WTC11 (cell line): ENCODE measurements at regions not wholly inside any gene's neighbourhood (a gene's known extent, or its start where the extent isn't known, plus 50 kb on each side); places are given as distances from the start of the nearest gene placed in this dataset.

ENCODE experiments used
- ATAC-seq: fragments of 200-7000 bp; cut with Tn5 transposase; 2 replicates; pipeline ENCODE4 v1.10.0; 2021; ENCODE audit warnings: mild to moderate bottlenecking, moderate library complexity
- CTCF ChIA-PET: fragments of 300-600 bp; sonication (Branson Sonifier 250); formaldehyde crosslinking; loops from one replicate; lab custom pipeline; 2021; ENCODE audit warnings: antibody characterized with exemption; lab: Charles Lee
- POLR2A ChIA-PET: fragments of 350-600 bp; sonication (Branson Sonifier 250); formaldehyde crosslinking; loops from one replicate; lab custom pipeline; 2021; ENCODE audit warnings: antibody characterized with exemption; lab: Charles Lee
- DNase-seq: peaks from one replicate; pipeline ENCODE4 v3.0.0; 2021; ENCODE audit warnings: low spot score
- H3K27ac Mint-ChIP-seq: 2 replicates; pipeline ENCODE4 v1.8.0; 2021; ENCODE audit warnings: mixed read lengths
- H3K27me3 Mint-ChIP-seq: 2 replicates; pipeline ENCODE4 v1.8.0; 2021; ENCODE audit warnings: low read depth, mild to moderate bottlenecking, moderate library complexity, mixed read lengths
- H3K36me3 Mint-ChIP-seq: 2 replicates; pipeline ENCODE4 v1.8.0; 2021; ENCODE audit warnings: mixed read lengths
- H3K4me1 Mint-ChIP-seq: 2 replicates; pipeline ENCODE4 v1.8.0; 2022; ENCODE audit warnings: mixed read lengths
- H3K4me3 Mint-ChIP-seq: 2 replicates; pipeline ENCODE4 v1.8.0; 2021; ENCODE audit warnings: mild to moderate bottlenecking, moderate library complexity, mixed read lengths
- H3K9me3 Mint-ChIP-seq: 2 replicates; pipeline ENCODE4 v1.8.0; 2021; ENCODE audit warnings: mixed read lengths
- CREB1 ChIP-seq: sonication (generic); formaldehyde crosslinking; IDR thresholded peaks from 2 replicates; pipeline ENCODE4 v1.8.0; 2023; ENCODE audit warnings: mild to moderate bottlenecking, missing genetic modification reagents
- CREM ChIP-seq: sonication (generic); formaldehyde crosslinking; IDR thresholded peaks from 2 replicates; pipeline ENCODE4 v1.8.1; 2022; ENCODE audit warnings: mild to moderate bottlenecking, missing genetic modification reagents, moderate library complexity
- GTF2I ChIP-seq: fragments of 250-450 bp; sonication (Bioruptor Pico); conservative IDR thresholded peaks from 2 replicates; pipeline ENCODE4 v1.4.0; 2021; ENCODE audit warnings: mild to moderate bottlenecking
- HMGA2 ChIP-seq: fragments of 250-450 bp; sonication (Bioruptor Pico); IDR thresholded peaks from 2 replicates; pipeline ENCODE4 v1.4.0; 2021; ENCODE audit warnings: mild to moderate bottlenecking, moderate library complexity
- MLX ChIP-seq: sonication (generic); formaldehyde crosslinking; IDR thresholded peaks from 2 replicates; pipeline ENCODE4 v1.8.1; 2023; ENCODE audit warnings: mild to moderate bottlenecking, missing genetic modification reagents, moderate library complexity
- NFATC4 ChIP-seq: fragments of 250-450 bp; sonication (Bioruptor Pico); IDR thresholded peaks from 2 replicates; pipeline ENCODE4 v1.9.0; 2021; ENCODE audit warnings: mild to moderate bottlenecking
- NFYB ChIP-seq: sonication (generic); formaldehyde crosslinking; conservative IDR thresholded peaks from 2 replicates; pipeline ENCODE4 v1.8.0; 2022; ENCODE audit warnings: low read depth, missing genetic modification reagents
- NR3C1 ChIP-seq: sonication (generic); formaldehyde crosslinking; conservative IDR thresholded peaks from 2 replicates; pipeline ENCODE4 v1.8.1; 2023; ENCODE audit warnings: low read depth, mild to moderate bottlenecking, missing genetic modification reagents
- RELA ChIP-seq: sonication (generic); formaldehyde crosslinking; IDR thresholded peaks from 2 replicates; pipeline ENCODE4 v1.8.1; 2022; ENCODE audit warnings: missing genetic modification reagents, mild to moderate bottlenecking, borderline replicate concordance
- SMAD3 ChIP-seq: sonication (generic); formaldehyde crosslinking; IDR thresholded peaks from 2 replicates; pipeline ENCODE4 v1.8.0; 2022; ENCODE audit warnings: missing genetic modification reagents, mild to moderate bottlenecking, borderline replicate concordance
- SMAD4 ChIP-seq: sonication (generic); formaldehyde crosslinking; IDR thresholded peaks from 2 replicates; pipeline ENCODE4 v1.8.0; 2022; ENCODE audit warnings: mild to moderate bottlenecking, missing genetic modification reagents
- SOX15 ChIP-seq: fragments of 250-450 bp; sonication (Bioruptor Pico); IDR thresholded peaks from 2 replicates; pipeline ENCODE4 v1.9.0; 2021; ENCODE audit warnings: mild to moderate bottlenecking
- TP53 ChIP-seq: sonication (generic); formaldehyde crosslinking; IDR thresholded peaks from 2 replicates; pipeline ENCODE4 v1.8.1; 2023; ENCODE audit warnings: mild to moderate bottlenecking, missing genetic modification reagents
- USF2 ChIP-seq: sonication (generic); formaldehyde crosslinking; IDR thresholded peaks from 2 replicates; pipeline ENCODE4 v1.8.1; 2023; ENCODE audit warnings: mild to moderate bottlenecking, missing genetic modification reagents, moderate library complexity
- ZBTB21 ChIP-seq: sonication (generic); formaldehyde crosslinking; IDR thresholded peaks from 2 replicates; pipeline ENCODE4 v1.8.1; 2023; ENCODE audit warnings: mild to moderate bottlenecking, missing genetic modification reagents, borderline replicate concordance
- ZNF232 ChIP-seq: sonication (generic); formaldehyde crosslinking; IDR thresholded peaks from 2 replicates; pipeline ENCODE4 v1.8.0; 2022; ENCODE audit warnings: mild to moderate bottlenecking, missing genetic modification reagents
- ZNF317 ChIP-seq: sonication (generic); formaldehyde crosslinking; IDR thresholded peaks from 2 replicates; pipeline ENCODE4 v1.8.1; 2023; ENCODE audit warnings: low read depth, mild to moderate bottlenecking, moderate library complexity, missing genetic modification reagents, borderline replicate concordance
- ZNF396 ChIP-seq: fragments of 250-450 bp; sonication (Bioruptor Pico); IDR thresholded peaks from 2 replicates; pipeline ENCODE4 v1.8.0; 2021; ENCODE audit warnings: mild to moderate bottlenecking, moderate library complexity, borderline replicate concordance
- TF ChIP-seq, protein P1 (sequence below): sonication (generic); formaldehyde crosslinking; IDR thresholded peaks from 2 replicates; pipeline ENCODE4 v1.8.0; 2022; ENCODE audit warnings: mild to moderate bottlenecking, missing genetic modification reagents
- TF ChIP-seq, protein P2 (sequence below): sonication (generic); formaldehyde crosslinking; IDR thresholded peaks from 2 replicates; pipeline ENCODE4 v1.8.1; 2023; ENCODE audit warnings: mild to moderate bottlenecking, missing genetic modification reagents
- TF ChIP-seq, protein P3 (sequence below): fragments of 250-450 bp; sonication (Bioruptor Pico); IDR thresholded peaks from 2 replicates; pipeline ENCODE4 v1.9.0; 2021; ENCODE audit warnings: mild to moderate bottlenecking
- TF ChIP-seq, protein P4 (sequence below): sonication (generic); formaldehyde crosslinking; IDR thresholded peaks from 2 replicates; pipeline ENCODE4 v1.8.1; 2022; ENCODE audit warnings: mild to moderate bottlenecking, moderate library complexity, missing genetic modification reagents
- TF ChIP-seq, protein P5 (sequence below): fragments of 250-450 bp; sonication (Bioruptor Pico); IDR thresholded peaks from 2 replicates; pipeline ENCODE4 v1.8.0; 2021; ENCODE audit warnings: mild to moderate bottlenecking
- TF ChIP-seq, protein P6 (sequence below): fragments of 200-600 bp; IDR thresholded peaks from 2 replicates; pipeline ENCODE4 v1.8.0; 2022; ENCODE audit warnings: antibody characterized with exemption

DNA sequence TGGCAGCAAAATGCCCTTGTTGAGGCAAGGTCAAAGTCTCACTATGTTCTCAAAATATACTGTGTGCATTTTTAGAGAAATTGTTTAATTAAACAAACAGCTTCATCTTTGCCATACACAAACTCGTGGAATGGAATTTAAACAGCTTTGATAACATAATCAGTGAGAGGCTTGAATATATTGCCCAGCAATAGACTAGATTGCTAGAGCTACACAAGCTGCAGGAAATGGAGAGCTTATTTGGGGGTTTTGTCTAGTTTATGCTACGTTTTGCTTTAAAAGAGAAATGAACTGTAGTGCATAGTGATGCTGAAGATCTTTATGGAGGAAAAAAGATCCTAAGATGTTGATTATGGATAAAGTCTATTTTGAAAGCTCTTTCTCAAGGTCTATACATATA, 166.8 kb upstream of the HMCN1 start:
- H3K36me3 Mint-ChIP-seq, result no peaks in the 10 kb centered on the region
- POLR2A ChIA-PET, result no interaction called here
- ATAC-seq, result no peak
- no peak overlapping the region for H3K4me3 Mint-ChIP-seq
- TF ChIP-seq, protein P1, sequence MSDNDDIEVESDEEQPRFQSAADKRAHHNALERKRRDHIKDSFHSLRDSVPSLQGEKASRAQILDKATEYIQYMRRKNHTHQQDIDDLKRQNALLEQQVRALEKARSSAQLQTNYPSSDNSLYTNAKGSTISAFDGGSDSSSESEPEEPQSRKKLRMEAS (CRISPR knock-in tag), result no peak
- TF ChIP-seq RELA (CRISPR knock-in tag) (no peak), CREM (CRISPR knock-in tag) (no peak), MLX (CRISPR knock-in tag) (no peak), HMGA2 (CRISPR knock-in tag) (no peak), GTF2I (CRISPR knock-in tag) (no peak), NFYB (no peak)
- TF ChIP-seq, all 79 proteins: peak for 0
- Mint-ChIP-seq H3K27me3 (no peaks in the 10 kb centered on the region), H3K9me3 (no peaks in the 10 kb centered on the region; the same call in 1 of the 2 replicates), H3K27ac (no peak overlapping the region), H3K4me1 (no peaks in the 10 kb centered on the region)
- CTCF ChIA-PET, result interaction anchor here (0.8 to 1.1 kb wide), 2 partner anchors 28 to 29 kb away, joined by 3 read pairs; no protein-coding TSS in a partner anchor
- DNase-seq, result no peak

DNA sequence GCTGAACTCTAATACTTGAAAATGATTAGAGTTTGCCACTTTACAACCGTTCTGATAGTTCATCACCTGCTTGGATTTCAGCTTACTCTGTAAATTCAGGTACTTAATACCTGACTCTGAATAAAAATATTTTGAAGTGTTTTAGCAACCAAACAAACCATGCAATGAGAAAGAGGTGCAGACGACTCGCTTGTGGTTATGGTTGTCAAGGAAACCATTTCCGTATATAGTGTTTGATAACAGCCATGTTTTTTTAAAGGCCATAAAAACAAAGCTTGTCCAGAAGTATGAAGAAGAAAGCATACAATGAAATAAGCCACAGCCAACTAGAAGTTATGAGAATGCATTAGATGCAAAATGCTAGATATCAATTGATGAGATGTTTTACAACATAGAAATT, 167.2 kb upstream of the HMCN1 start:
- ATAC-seq, result no peak
- Mint-ChIP-seq H3K36me3 (no peaks in the 10 kb centered on the region), H3K27ac (no peak overlapping the region), H3K9me3 (no peaks in the 10 kb centered on the region; the same call in 1 of the 2 replicates), H3K27me3 (no peaks in the 10 kb centered on the region), H3K4me3 (no peak overlapping the region)
- CTCF ChIA-PET, result interaction anchor here (1.1 kb wide), 1 partner anchor 29 kb away, joined by 3 read pairs; no protein-coding TSS in a partner anchor
- POLR2A ChIA-PET, result no interaction called here
- TF ChIP-seq, protein P2, sequence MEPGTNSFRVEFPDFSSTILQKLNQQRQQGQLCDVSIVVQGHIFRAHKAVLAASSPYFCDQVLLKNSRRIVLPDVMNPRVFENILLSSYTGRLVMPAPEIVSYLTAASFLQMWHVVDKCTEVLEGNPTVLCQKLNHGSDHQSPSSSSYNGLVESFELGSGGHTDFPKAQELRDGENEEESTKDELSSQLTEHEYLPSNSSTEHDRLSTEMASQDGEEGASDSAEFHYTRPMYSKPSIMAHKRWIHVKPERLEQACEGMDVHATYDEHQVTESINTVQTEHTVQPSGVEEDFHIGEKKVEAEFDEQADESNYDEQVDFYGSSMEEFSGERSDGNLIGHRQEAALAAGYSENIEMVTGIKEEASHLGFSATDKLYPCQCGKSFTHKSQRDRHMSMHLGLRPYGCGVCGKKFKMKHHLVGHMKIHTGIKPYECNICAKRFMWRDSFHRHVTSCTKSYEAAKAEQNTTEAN (CRISPR knock-in tag), result no peak
- TF ChIP-seq, all 79 proteins: peak for 0
- H3K4me1 Mint-ChIP-seq, result no peaks in the 10 kb centered on the region
- DNase-seq, result no peak

DNA sequence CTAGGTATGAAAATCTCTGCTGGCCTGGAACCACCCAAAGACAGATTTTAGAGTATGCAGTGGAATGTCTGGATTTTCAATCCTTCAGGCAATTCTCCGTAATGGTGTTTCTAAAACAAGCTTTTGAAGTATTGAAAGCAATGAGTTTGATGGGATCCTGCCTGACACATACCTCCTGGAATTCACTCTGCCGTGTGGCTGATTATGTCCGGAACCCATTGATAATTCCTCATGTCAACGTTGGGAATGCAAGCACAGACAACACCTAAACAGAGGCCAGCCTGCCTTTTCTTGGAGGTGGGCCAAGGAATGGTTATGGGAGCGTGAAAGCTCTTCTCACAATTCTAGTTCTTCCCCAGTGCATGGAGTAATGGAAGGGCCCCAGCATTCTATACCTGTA, 168.9 kb upstream of the HMCN1 start:
- no peak for DNase-seq
- ChIA-PET CTCF (no interaction called here), POLR2A (no interaction called here)
- no peaks in the 10 kb centered on the region for H3K4me1 Mint-ChIP-seq
- no peak overlapping the region for H3K4me3 Mint-ChIP-seq
- H3K9me3 Mint-ChIP-seq, result no peaks in the 10 kb centered on the region
- H3K27ac Mint-ChIP-seq, result no peak overlapping the region
- ATAC-seq, result no peak
- no peaks in the 10 kb centered on the region for H3K36me3 Mint-ChIP-seq
- H3K27me3 Mint-ChIP-seq, result no peaks in the 10 kb centered on the region
- TF ChIP-seq, protein P3, sequence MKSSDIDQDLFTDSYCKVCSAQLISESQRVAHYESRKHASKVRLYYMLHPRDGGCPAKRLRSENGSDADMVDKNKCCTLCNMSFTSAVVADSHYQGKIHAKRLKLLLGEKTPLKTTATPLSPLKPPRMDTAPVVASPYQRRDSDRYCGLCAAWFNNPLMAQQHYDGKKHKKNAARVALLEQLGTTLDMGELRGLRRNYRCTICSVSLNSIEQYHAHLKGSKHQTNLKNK, result no peak
- TF ChIP-seq SMAD4 (CRISPR knock-in tag), result no peak
- TF ChIP-seq, protein P1 (CRISPR knock-in tag), result no peak
- no peak for TF ChIP-seq TP53 (CRISPR knock-in tag)
- no peak for TF ChIP-seq ZNF317 (CRISPR knock-in tag)
- no peak for TF ChIP-seq SMAD3 (CRISPR knock-in tag)
- no peak for TF ChIP-seq NFATC4 (CRISPR knock-in tag)
- TF ChIP-seq ZBTB21 (CRISPR knock-in tag), result no peak
- TF ChIP-seq, protein P4, sequence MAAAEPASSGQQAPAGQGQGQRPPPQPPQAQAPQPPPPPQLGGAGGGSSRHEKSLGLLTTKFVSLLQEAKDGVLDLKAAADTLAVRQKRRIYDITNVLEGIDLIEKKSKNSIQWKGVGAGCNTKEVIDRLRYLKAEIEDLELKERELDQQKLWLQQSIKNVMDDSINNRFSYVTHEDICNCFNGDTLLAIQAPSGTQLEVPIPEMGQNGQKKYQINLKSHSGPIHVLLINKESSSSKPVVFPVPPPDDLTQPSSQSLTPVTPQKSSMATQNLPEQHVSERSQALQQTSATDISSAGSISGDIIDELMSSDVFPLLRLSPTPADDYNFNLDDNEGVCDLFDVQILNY, result no peak
- TF ChIP-seq USF2 (CRISPR knock-in tag), result no peak
- TF ChIP-seq ZNF232 (CRISPR knock-in tag), result no peak
- TF ChIP-seq, protein P5, sequence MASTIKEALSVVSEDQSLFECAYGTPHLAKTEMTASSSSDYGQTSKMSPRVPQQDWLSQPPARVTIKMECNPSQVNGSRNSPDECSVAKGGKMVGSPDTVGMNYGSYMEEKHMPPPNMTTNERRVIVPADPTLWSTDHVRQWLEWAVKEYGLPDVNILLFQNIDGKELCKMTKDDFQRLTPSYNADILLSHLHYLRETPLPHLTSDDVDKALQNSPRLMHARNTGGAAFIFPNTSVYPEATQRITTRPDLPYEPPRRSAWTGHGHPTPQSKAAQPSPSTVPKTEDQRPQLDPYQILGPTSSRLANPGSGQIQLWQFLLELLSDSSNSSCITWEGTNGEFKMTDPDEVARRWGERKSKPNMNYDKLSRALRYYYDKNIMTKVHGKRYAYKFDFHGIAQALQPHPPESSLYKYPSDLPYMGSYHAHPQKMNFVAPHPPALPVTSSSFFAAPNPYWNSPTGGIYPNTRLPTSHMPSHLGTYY (CRISPR knock-in tag), result no peak
- no peak for TF ChIP-seq ZNF396 (CRISPR knock-in tag)
- no peak for TF ChIP-seq SOX15 (CRISPR knock-in tag)
- no peak for TF ChIP-seq CREB1 (CRISPR knock-in tag)
- no peak for TF ChIP-seq GTF2I (CRISPR knock-in tag)
- no peak for TF ChIP-seq NR3C1 (CRISPR knock-in tag)
- TF ChIP-seq, protein P6, sequence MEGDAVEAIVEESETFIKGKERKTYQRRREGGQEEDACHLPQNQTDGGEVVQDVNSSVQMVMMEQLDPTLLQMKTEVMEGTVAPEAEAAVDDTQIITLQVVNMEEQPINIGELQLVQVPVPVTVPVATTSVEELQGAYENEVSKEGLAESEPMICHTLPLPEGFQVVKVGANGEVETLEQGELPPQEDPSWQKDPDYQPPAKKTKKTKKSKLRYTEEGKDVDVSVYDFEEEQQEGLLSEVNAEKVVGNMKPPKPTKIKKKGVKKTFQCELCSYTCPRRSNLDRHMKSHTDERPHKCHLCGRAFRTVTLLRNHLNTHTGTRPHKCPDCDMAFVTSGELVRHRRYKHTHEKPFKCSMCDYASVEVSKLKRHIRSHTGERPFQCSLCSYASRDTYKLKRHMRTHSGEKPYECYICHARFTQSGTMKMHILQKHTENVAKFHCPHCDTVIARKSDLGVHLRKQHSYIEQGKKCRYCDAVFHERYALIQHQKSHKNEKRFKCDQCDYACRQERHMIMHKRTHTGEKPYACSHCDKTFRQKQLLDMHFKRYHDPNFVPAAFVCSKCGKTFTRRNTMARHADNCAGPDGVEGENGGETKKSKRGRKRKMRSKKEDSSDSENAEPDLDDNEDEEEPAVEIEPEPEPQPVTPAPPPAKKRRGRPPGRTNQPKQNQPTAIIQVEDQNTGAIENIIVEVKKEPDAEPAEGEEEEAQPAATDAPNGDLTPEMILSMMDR, result no peak
